ENCODE measurements at regions not wholly inside any gene's neighbourhood (a gene's known extent, or its start where the extent isn't known, plus 50 kb on each side); places are given as distances from the start of the nearest gene placed in this dataset.

- TF ChIP-seq POLR2A (IDR thresholded peaks at IDR 0.05) (no peak), CTCF (IDR thresholded peaks at IDR 0.05) (no peak)
These were observed 111.1 kb upstream of the KCNE2 start for GRCh38 chr21:34252751-34253150.

Data from uterus (tissue), 2 donors.